ENCODE measurements at regions not wholly inside any gene's neighbourhood (a gene's known extent, or its start where the extent isn't known, plus 50 kb on each side); places are given as distances from the start of the nearest gene placed in this dataset.
"Not testable (repeated sequence)": the region's sequence is repeated elsewhere in the genome, so short reads cannot be mapped to it uniquely, and the experiment has no call there.

- H3K9me3 ChIP-seq = no peaks in the 10 kb centered on the region
- intact Hi-C loops (cut with DNase I; ENCODE audit: low total_unique reads) = no loop called here
- TF ChIP-seq CTCF (IDR thresholded peaks at IDR 0.05) = no peak
- TF ChIP-seq POLR2AphosphoS5 (IDR thresholded peaks at IDR 0.05) = no peak
- TF ChIP-seq POLR2A (IDR thresholded peaks at IDR 0.05) = no peak
- no peak for TF ChIP-seq EP300 (IDR thresholded peaks at IDR 0.05)
- no peak overlapping the region for H3K27ac ChIP-seq
- H3K4me1 ChIP-seq = no peaks in the 10 kb centered on the region
- no peak for DNase-seq
- no peaks in the 10 kb centered on the region for H3K27me3 ChIP-seq
- H3K4me3 ChIP-seq = no peak overlapping the region
- H3K36me3 ChIP-seq = no peaks in the 10 kb centered on the region
Measured at GRCh38 chr7:91356915-91357314, 92.7 kb downstream of the FZD1 start.

DNA sequence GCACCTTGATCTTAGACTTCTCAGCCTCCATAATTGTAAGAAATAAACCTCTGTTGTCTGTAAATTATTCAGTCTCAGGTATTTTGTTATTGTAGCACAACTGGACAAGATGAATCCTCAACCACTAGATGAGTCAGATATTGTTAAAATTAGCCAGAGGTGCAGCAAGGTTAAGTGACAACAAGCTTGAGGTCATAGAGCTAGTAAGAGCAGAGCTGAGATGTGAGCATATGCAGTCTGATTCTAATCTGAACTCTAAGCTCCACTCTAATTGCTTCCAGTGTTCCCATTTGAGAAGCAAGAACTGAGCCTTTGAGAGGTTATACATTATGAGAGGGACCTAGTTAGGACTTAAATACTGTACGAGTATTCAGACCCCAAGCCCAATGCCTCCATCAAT, 93.1 kb downstream of the FZD1 start:
- WGBS, 5 donors = 60 to 96% (median 88%) methylated on average over 1 of the region's 1 CpG
- no peaks in the 10 kb centered on the region for H3K27me3 ChIP-seq

GRCh38 chr7:91357901-91358300, 93.7 kb downstream of the FZD1 start:
- Histone ChIP-seq H3K36me3 (no peaks in the 10 kb centered on the region), H3K9me3 (no peaks in the 10 kb centered on the region), H3K27ac (no peak overlapping the region), H3K4me3 (no peak overlapping the region), H3K4me1 (no peaks in the 10 kb centered on the region), H3K27me3 (no peaks in the 10 kb centered on the region)
- intact Hi-C loops (cut with DNase I; ENCODE audit: low total_unique reads) = no loop called here
- 70 to 79% (median 74%) methylated on average over 1 of the region's 1 CpG for WGBS, 5 donors
- TF ChIP-seq POLR2A (IDR thresholded peaks at IDR 0.05) = no peak
- TF ChIP-seq EP300 (IDR thresholded peaks at IDR 0.05) = no peak
- TF ChIP-seq CTCF (IDR thresholded peaks at IDR 0.05) = no peak
- TF ChIP-seq POLR2AphosphoS5 (IDR thresholded peaks at IDR 0.05) = no peak
- DNase-seq = no peak

More for the DNA sequence above, 93.1 kb downstream of the FZD1 start:
- no peak for DNase-seq
- Histone ChIP-seq H3K27ac (no peak overlapping the region), H3K36me3 (no peaks in the 10 kb centered on the region), H3K4me3 (no peak overlapping the region), H3K9me3 (no peaks in the 10 kb centered on the region), H3K4me1 (no peaks in the 10 kb centered on the region)
- TF ChIP-seq POLR2A (IDR thresholded peaks at IDR 0.05) (no peak), CTCF (IDR thresholded peaks at IDR 0.05) (no peak), EP300 (IDR thresholded peaks at IDR 0.05) (no peak), POLR2AphosphoS5 (IDR thresholded peaks at IDR 0.05) (no peak)
- intact Hi-C loops (cut with DNase I; ENCODE audit: low total_unique reads) = no loop called here

GRCh38 chr7:91358303-91358702, 94.1 kb downstream of the FZD1 start:
- no peak for TF ChIP-seq CTCF (IDR thresholded peaks at IDR 0.05)
- TF ChIP-seq EP300 (IDR thresholded peaks at IDR 0.05) = no peak
- TF ChIP-seq POLR2A (IDR thresholded peaks at IDR 0.05) = no peak
- no peak for TF ChIP-seq POLR2AphosphoS5 (IDR thresholded peaks at IDR 0.05)
- Histone ChIP-seq H3K4me3 (no peak overlapping the region), H3K36me3 (no peaks in the 10 kb centered on the region), H3K9me3 (no peaks in the 10 kb centered on the region), H3K4me1 (no peaks in the 10 kb centered on the region), H3K27ac (no peak overlapping the region), H3K27me3 (no peaks in the 10 kb centered on the region)
- no peak for DNase-seq
- intact Hi-C loops (cut with DNase I; ENCODE audit: low total_unique reads) = no loop called here
- 53 to 79% (median 60%) methylated on average over 2 of the region's 2 CpGs for WGBS, 5 donors

GRCh38 chr7:91365097-91365496, 100.9 kb downstream of the FZD1 start:
- H3K36me3 ChIP-seq; intact Hi-C loops (cut with DNase I; ENCODE audit: low total_unique reads); H3K27ac ChIP-seq; DNase-seq; H3K4me3 ChIP-seq; H3K9me3 ChIP-seq; H3K27me3 ChIP-seq; H3K4me1 ChIP-seq: not testable (repeated sequence)
- WGBS, 5 donors = 81 to 90% (median 87%) methylated on average over 5 of the region's 5 CpGs

Data from stomach (tissue), 8 donors.